HepG2 (cell line): ENCODE measurements at regions not wholly inside any gene's neighbourhood (a gene's known extent, or its start where the extent isn't known, plus 50 kb on each side); places are given as distances from the start of the nearest gene placed in this dataset.

Experiments
- ARNTL ChIP-seq: sonication (generic); formaldehyde crosslinking; IDR thresholded peaks from 2 replicates; pipeline ENCODE4 v1.4.0; 2020; ENCODE audit warnings: mild to moderate bottlenecking, missing genetic modification reagents
- BRCA1 ChIP-seq: sonication (generic); formaldehyde crosslinking; IDR thresholded peaks from 2 replicates; pipeline ENCODE4 v1.4.0; 2020; ENCODE audit warnings: missing genetic modification reagents
- FOXA3 ChIP-seq: IDR thresholded peaks from 2 replicates; pipeline ENCODE4 v1.6.1; 2016; ENCODE audit warnings: missing genetic modification reagents, missing compliant biosample characterization
- HDAC2 ChIP-seq: sonication (generic); formaldehyde crosslinking; IDR thresholded peaks from 2 replicates; pipeline ENCODE4 v1.4.0; 2020; ENCODE audit warnings: missing genetic modification reagents
- KDM5B ChIP-seq: sonication (generic); formaldehyde crosslinking; IDR thresholded peaks from 2 replicates; pipeline ENCODE4 v1.4.0; 2020; ENCODE audit warnings: missing genetic modification reagents, mild to moderate bottlenecking, borderline replicate concordance
- KLF16 ChIP-seq, 2 experiments: sonication (generic) in 1 of 2; formaldehyde crosslinking in 1 of 2; IDR thresholded peaks; 2 replicates each; pipeline versions ENCODE4 v1.6.1 to v1.8.0; 2016 to 2023; ENCODE audit warnings: missing genetic modification reagents in 2 of 2, missing compliant biosample characterization in 1 of 2
- KLF9 ChIP-seq: IDR thresholded peaks from 2 replicates; pipeline ENCODE4 v1.6.1; 2016; ENCODE audit warnings: low read depth
- RBAK ChIP-seq: sonication (generic); formaldehyde crosslinking; IDR thresholded peaks from 2 replicates; pipeline ENCODE4 v1.5.1; 2020; ENCODE audit warnings: mild to moderate bottlenecking, missing genetic modification reagents
- RXRA ChIP-seq: sonication (generic); formaldehyde crosslinking; IDR thresholded peaks from 2 replicates; pipeline ENCODE4 v1.5.1; 2020; ENCODE audit warnings: missing genetic modification reagents
- SMC3 ChIP-seq: IDR thresholded peaks from 2 replicates; pipeline ENCODE4 v1.6.1; 2011; ENCODE audit warnings: low read length, improper control_type of control experiment
- ZBTB1 ChIP-seq: sonication (generic); formaldehyde crosslinking; IDR thresholded peaks from 2 replicates; pipeline ENCODE4 v1.4.0; 2020; ENCODE audit warnings: missing genetic modification reagents, borderline replicate concordance
- ZBTB3 ChIP-seq: sonication (generic); formaldehyde crosslinking; IDR thresholded peaks from 2 replicates; pipeline ENCODE4 v1.4.0; 2020; ENCODE audit warnings: low read depth, mild to moderate bottlenecking, moderate library complexity, missing genetic modification reagents, borderline replicate concordance
- ZFP82 ChIP-seq: sonication (generic); formaldehyde crosslinking; IDR thresholded peaks from 2 replicates; pipeline ENCODE4 v1.5.1; 2020; ENCODE audit warnings: mild to moderate bottlenecking, missing genetic modification reagents, borderline replicate concordance
- ZNF484 ChIP-seq: sonication (generic); formaldehyde crosslinking; IDR thresholded peaks from 2 replicates; pipeline ENCODE4 v1.5.1; 2020; ENCODE audit warnings: mild to moderate bottlenecking, low read depth, missing genetic modification reagents, borderline replicate concordance
- ZNF496 ChIP-seq: sonication (generic); formaldehyde crosslinking; IDR thresholded peaks from 2 replicates; pipeline ENCODE4 v1.8.1; 2023; ENCODE audit warnings: mild to moderate bottlenecking, moderate library complexity, missing genetic modification reagents; ENCODE audit not compliant: insufficient replicate concordance
- ZNF629 ChIP-seq: sonication (generic); formaldehyde crosslinking; conservative IDR thresholded peaks from 2 replicates; pipeline ENCODE4 v1.5.0; 2020; ENCODE audit warnings: missing genetic modification reagents
- TF ChIP-seq, protein P1 (sequence below): sonication (generic); formaldehyde crosslinking; IDR thresholded peaks from 2 replicates; pipeline ENCODE4 v1.8.0; 2022; ENCODE audit warnings: missing genetic modification reagents, mild to moderate bottlenecking, moderate library complexity, borderline replicate concordance
- TF ChIP-seq, protein P2 (sequence below): IDR thresholded peaks from 2 replicates; pipeline ENCODE4 v1.6.1; 2012; ENCODE audit warnings: low read depth, low read length, improper control_type of control experiment
- TF ChIP-seq, protein P3 (sequence below): sonication (generic); formaldehyde crosslinking; IDR thresholded peaks from 2 replicates; pipeline ENCODE4 v1.4.0; 2020; ENCODE audit warnings: missing genetic modification reagents, borderline replicate concordance
- TF ChIP-seq, protein P4 (sequence below): IDR thresholded peaks from 2 replicates; pipeline ENCODE4 v1.6.1; 2012; ENCODE audit warnings: inconsistent platforms
- TF ChIP-seq, protein P5 (sequence below): IDR thresholded peaks from 2 replicates; pipeline ENCODE4 v1.6.1; 2016; ENCODE audit warnings: mild to moderate bottlenecking

DNA sequence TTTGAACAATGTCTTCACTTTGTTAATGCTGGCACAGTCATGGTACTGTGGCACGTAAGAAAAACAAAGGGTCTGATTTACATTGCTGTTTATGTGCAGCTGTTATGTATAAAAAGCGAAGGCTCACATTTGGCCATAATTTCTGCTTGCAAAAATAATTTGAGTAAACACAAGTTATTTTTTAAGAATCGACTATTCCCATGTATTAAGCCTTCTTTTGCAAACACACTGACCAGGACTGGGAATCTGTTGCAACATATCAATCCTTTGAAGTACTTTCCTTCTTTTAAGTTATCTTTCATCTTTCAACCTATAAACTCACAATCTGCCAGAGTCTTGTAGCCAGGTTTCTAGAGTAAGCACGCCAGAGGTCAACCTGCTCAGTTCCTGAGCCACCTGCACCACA, 145.4 kb upstream of the BMP4 start (continued):
- TF ChIP-seq FOXA3 (CRISPR knock-in tag) (peak; percentile 90), ZBTB3 (CRISPR knock-in tag) (no peak), ZBTB1 (no peak), KLF16 (CRISPR knock-in tag; IDR thresholded peaks at IDR 0.05) (peak in 1 of 2 experiments; percentile 46; a peak in 1 of 4 replicates), ZNF484 (CRISPR knock-in tag) (no peak), ARNTL (CRISPR knock-in tag) (no peak), ZFP82 (CRISPR knock-in tag) (no peak), RXRA (CRISPR knock-in tag) (peak; percentile 49; the same call in 1 of the 2 replicates), HDAC2 (peak; percentile 94), KLF9 (peak; percentile 85; the same call in 1 of the 2 replicates), SMC3 (peak; percentile 12; the same call in 1 of the 2 replicates), KDM5B (no peak), ZNF629 (CRISPR knock-in tag) (0 out of 2 replicates have a peak, but pooled peaks have one; percentile 12), ZNF496 (CRISPR knock-in tag) (no peak), RBAK (CRISPR knock-in tag) (no peak), BRCA1 (CRISPR knock-in tag) (no peak)
- TF ChIP-seq, protein P1, sequence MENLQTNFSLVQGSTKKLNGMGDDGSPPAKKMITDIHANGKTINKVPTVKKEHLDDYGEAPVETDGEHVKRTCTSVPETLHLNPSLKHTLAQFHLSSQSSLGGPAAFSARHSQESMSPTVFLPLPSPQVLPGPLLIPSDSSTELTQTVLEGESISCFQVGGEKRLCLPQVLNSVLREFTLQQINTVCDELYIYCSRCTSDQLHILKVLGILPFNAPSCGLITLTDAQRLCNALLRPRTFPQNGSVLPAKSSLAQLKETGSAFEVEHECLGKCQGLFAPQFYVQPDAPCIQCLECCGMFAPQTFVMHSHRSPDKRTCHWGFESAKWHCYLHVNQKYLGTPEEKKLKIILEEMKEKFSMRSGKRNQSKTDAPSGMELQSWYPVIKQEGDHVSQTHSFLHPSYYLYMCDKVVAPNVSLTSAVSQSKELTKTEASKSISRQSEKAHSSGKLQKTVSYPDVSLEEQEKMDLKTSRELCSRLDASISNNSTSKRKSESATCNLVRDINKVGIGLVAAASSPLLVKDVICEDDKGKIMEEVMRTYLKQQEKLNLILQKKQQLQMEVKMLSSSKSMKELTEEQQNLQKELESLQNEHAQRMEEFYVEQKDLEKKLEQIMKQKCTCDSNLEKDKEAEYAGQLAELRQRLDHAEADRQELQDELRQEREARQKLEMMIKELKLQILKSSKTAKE (CRISPR knock-in tag), result peak; percentile 22; the same call in 1 of the 2 replicates
- TF ChIP-seq, protein P2, sequence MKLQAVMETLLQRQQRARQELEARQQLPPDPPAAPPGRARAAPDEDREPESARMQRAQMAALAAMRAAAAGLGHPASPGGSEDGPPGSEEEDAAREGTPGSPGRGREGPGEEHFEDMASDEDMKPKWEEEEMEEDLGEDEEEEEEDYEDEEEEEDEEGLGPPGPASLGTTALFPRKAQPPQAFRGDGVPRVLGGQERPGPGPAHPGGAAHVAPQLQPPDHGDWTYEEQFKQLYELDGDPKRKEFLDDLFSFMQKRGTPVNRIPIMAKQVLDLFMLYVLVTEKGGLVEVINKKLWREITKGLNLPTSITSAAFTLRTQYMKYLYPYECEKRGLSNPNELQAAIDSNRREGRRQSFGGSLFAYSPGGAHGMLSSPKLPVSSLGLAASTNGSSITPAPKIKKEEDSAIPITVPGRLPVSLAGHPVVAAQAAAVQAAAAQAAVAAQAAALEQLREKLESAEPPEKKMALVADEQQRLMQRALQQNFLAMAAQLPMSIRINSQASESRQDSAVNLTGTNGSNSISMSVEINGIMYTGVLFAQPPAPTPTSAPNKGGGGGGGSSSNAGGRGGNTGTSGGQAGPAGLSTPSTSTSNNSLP, result peak; percentile 84
- TF ChIP-seq, protein P3, sequence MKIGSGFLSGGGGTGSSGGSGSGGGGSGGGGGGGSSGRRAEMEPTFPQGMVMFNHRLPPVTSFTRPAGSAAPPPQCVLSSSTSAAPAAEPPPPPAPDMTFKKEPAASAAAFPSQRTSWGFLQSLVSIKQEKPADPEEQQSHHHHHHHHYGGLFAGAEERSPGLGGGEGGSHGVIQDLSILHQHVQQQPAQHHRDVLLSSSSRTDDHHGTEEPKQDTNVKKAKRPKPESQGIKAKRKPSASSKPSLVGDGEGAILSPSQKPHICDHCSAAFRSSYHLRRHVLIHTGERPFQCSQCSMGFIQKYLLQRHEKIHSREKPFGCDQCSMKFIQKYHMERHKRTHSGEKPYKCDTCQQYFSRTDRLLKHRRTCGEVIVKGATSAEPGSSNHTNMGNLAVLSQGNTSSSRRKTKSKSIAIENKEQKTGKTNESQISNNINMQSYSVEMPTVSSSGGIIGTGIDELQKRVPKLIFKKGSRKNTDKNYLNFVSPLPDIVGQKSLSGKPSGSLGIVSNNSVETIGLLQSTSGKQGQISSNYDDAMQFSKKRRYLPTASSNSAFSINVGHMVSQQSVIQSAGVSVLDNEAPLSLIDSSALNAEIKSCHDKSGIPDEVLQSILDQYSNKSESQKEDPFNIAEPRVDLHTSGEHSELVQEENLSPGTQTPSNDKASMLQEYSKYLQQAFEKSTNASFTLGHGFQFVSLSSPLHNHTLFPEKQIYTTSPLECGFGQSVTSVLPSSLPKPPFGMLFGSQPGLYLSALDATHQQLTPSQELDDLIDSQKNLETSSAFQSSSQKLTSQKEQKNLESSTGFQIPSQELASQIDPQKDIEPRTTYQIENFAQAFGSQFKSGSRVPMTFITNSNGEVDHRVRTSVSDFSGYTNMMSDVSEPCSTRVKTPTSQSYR (CRISPR knock-in tag), result no peak; the same call in 1 of the 2 replicates
- TF ChIP-seq, protein P4, sequence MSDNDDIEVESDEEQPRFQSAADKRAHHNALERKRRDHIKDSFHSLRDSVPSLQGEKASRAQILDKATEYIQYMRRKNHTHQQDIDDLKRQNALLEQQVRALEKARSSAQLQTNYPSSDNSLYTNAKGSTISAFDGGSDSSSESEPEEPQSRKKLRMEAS, result peak; percentile 15; the same call in 1 of the 2 replicates
- TF ChIP-seq, protein P5, sequence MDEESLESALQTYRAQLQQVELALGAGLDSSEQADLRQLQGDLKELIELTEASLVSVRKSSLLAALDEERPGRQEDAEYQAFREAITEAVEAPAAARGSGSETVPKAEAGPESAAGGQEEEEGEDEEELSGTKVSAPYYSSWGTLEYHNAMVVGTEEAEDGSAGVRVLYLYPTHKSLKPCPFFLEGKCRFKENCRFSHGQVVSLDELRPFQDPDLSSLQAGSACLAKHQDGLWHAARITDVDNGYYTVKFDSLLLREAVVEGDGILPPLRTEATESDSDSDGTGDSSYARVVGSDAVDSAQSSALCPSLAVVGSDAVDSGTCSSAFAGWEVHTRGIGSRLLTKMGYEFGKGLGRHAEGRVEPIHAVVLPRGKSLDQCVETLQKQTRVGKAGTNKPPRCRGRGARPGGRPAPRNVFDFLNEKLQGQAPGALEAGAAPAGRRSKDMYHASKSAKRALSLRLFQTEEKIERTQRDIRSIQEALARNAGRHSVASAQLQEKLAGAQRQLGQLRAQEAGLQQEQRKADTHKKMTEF (CRISPR knock-in tag), result peak; percentile 85
